ENCODE measurements at regions not wholly inside any gene's neighbourhood (a gene's known extent, or its start where the extent isn't known, plus 50 kb on each side); places are given as distances from the start of the nearest gene placed in this dataset.

GRCh38 chr14:57087841-57088240 lies 180.9 kb downstream of the EXOC5 start:
- no peak for TF ChIP-seq CTCF (IDR thresholded peaks at IDR 0.05)
- no peak for TF ChIP-seq EP300 (IDR thresholded peaks at IDR 0.05)

Measured in suprapubic skin (tissue), 3 donors.